BJ (cell line): ENCODE measurements at regions not wholly inside any gene's neighbourhood (a gene's known extent, or its start where the extent isn't known, plus 50 kb on each side); places are given as distances from the start of the nearest gene placed in this dataset.

ENCODE experiments used
- CTCF ChIA-PET: fragments of 350-600 bp; formaldehyde crosslinking; extraction: SDS; loops from one replicate; lab custom pipeline; 2021; ENCODE audit warnings: antibody characterized with exemption, inconsistent platforms; lab: Yijun Ruan, JAX
- POLR2A ChIA-PET: fragments of 300-600 bp; sonication (Branson Sonifier 250); formaldehyde crosslinking; extraction: SDS; loops from one replicate; lab custom pipeline; 2021; ENCODE audit warnings: antibody characterized with exemption; lab: Charles Lee
- DNase-seq: peaks from one replicate; pipeline ENCODE4 v3.0.0-alpha.2; 2011; ENCODE audit warnings: low read depth
- H3K27me3 ChIP-seq: 2 replicates; pipeline ENCODE4 v1.6.0; 2011; ENCODE audit warnings: low read length; ENCODE audit not compliant: control insufficient read depth, insufficient read depth
- H3K36me3 ChIP-seq: 2 replicates; pipeline ENCODE4 v1.5.1; 2011; ENCODE audit warnings: low read length; ENCODE audit not compliant: control insufficient read depth, insufficient read depth
- H3K4me3 ChIP-seq: 2 replicates; pipeline ENCODE4 v1.5.1; 2011; ENCODE audit warnings: low read depth, mild to moderate bottlenecking, control low read depth, low read length
- TF ChIP-seq, protein P1 (sequence below): IDR thresholded peaks from 2 replicates; pipeline ENCODE4 v1.5.1; 2011; ENCODE audit warnings: low read depth, mild to moderate bottlenecking, control low read depth, inconsistent platforms, low read length, moderate library complexity; ENCODE audit not compliant: insufficient read depth

- TF ChIP-seq, protein P1, sequence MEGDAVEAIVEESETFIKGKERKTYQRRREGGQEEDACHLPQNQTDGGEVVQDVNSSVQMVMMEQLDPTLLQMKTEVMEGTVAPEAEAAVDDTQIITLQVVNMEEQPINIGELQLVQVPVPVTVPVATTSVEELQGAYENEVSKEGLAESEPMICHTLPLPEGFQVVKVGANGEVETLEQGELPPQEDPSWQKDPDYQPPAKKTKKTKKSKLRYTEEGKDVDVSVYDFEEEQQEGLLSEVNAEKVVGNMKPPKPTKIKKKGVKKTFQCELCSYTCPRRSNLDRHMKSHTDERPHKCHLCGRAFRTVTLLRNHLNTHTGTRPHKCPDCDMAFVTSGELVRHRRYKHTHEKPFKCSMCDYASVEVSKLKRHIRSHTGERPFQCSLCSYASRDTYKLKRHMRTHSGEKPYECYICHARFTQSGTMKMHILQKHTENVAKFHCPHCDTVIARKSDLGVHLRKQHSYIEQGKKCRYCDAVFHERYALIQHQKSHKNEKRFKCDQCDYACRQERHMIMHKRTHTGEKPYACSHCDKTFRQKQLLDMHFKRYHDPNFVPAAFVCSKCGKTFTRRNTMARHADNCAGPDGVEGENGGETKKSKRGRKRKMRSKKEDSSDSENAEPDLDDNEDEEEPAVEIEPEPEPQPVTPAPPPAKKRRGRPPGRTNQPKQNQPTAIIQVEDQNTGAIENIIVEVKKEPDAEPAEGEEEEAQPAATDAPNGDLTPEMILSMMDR, result no peak
- ChIA-PET CTCF (no interaction called here), POLR2A (no interaction called here)
- no peak overlapping the region for H3K4me3 ChIP-seq
- H3K27me3 ChIP-seq, result no peaks in the 10 kb centered on the region
- no peak for DNase-seq
- H3K36me3 ChIP-seq, result no peaks in the 10 kb centered on the region
Observed at GRCh38 chr13:71306821-71307220, 560.2 kb downstream of the DACH1 start.

GRCh38 chr13:71304861-71305260, 562.1 kb downstream of the DACH1 start:
- Histone ChIP-seq H3K4me3 (no peak overlapping the region), H3K36me3 (no peaks in the 10 kb centered on the region), H3K27me3 (no peaks in the 10 kb centered on the region)
- TF ChIP-seq, protein P1, result no peak
- ChIA-PET POLR2A (no interaction called here), CTCF (no interaction called here)
- DNase-seq, result no peak

DNA sequence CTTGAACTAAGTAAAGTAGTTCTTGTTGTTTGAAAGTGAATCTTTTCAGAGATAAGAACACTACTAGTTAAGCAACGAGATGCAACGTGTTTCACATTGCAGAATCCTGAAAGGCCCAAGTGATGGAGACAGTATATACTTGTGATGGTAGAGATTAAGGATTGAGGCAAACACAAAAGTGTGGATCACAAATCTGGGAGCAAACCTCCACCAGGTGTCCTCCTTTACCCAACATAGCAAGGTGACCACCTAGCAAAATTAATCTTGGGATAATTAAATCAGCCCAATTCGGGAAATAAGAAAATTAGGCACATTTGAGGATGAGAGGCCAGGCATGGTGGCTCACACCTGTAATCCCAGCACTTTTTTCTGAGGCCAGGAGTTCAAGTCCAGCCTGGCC, 563.9 kb downstream of the DACH1 start:
- no peak for DNase-seq
- TF ChIP-seq, protein P1, result no peak
- no peaks in the 10 kb centered on the region for H3K27me3 ChIP-seq
- no peak overlapping the region for H3K4me3 ChIP-seq
- no peaks in the 10 kb centered on the region for H3K36me3 ChIP-seq
- ChIA-PET CTCF (no interaction called here), POLR2A (no interaction called here)

GRCh38 chr13:71300602-71301001, 566.4 kb downstream of the DACH1 start:
- DNase-seq, result no peak
- TF ChIP-seq, protein P1, result no peak
- ChIA-PET POLR2A (no interaction called here), CTCF (no interaction called here)
- H3K4me3 ChIP-seq, result no peak overlapping the region
- no peaks in the 10 kb centered on the region for H3K36me3 ChIP-seq
- H3K27me3 ChIP-seq, result no peaks in the 10 kb centered on the region

- no peak for DNase-seq
- POLR2A ChIA-PET, result no interaction called here
Observed at GRCh38 chr13:71291842-71292146, 575.2 kb downstream of the DACH1 start.

More at GRCh38 chr13:71291842-71292146, 575.2 kb downstream of the DACH1 start:
- Histone ChIP-seq H3K36me3 (no peaks in the 10 kb centered on the region), H3K4me3 (no peak overlapping the region), H3K27me3 (no peaks in the 10 kb centered on the region)
- CTCF ChIA-PET, result no interaction called here
- TF ChIP-seq, protein P1, result no peak
